Endothelial cell of umbilical vein (primary cell): ENCODE measurements at regions not wholly inside any gene's neighbourhood (a gene's known extent, or its start where the extent isn't known, plus 50 kb on each side); places are given as distances from the start of the nearest gene placed in this dataset.

Experiments used
- BruUV-seq: library from RNA; stranded (reverse); fragments of 400-500 nt; replicated peaks from 2 replicates; lab custom pipeline; 2021; lab: Mats Ljungman, UMichigan
- CTCF ChIA-PET: fragments of 300-600, 350-600 bp; sonication (Branson Sonifier 250); formaldehyde crosslinking; loops from one replicate; lab custom pipeline; 2021; ENCODE audit warnings: antibody characterized with exemption, inconsistent platforms; lab: Charles Lee
- POLR2A ChIA-PET: fragments of 300-600, 350-600 bp; sonication (Branson Sonifier 250); formaldehyde crosslinking; loops from one replicate; lab custom pipeline; 2021; ENCODE audit warnings: antibody characterized with exemption, inconsistent platforms; lab: Charles Lee
- DNase-seq: peaks from one replicate; pipeline ENCODE4 v3.0.0-alpha.2; 2011; ENCODE audit warnings: low read depth, low spot score
- FAIRE-seq: peaks from 2 replicates; lab custom pipeline; 2011; peaks lifted over from hg19 to GRCh38; lab: Jason Lieb, UNC
- H2AFZ ChIP-seq: 2 replicates; pipeline ENCODE4 v1.6.0; 2012; ENCODE audit warnings: low read depth, low read length, control low read depth, inconsistent platforms
- H3K27ac ChIP-seq: 2 replicates; pipeline ENCODE4 v1.5.1; 2011; ENCODE audit warnings: low read depth, mild to moderate bottlenecking, control low read depth, low read length, moderate library complexity; ENCODE audit not compliant: insufficient read depth
- H3K27me3 ChIP-seq, 2 experiments: 2 replicates each; pipeline versions ENCODE4 v1.6.0 to v1.6.1; 2011; ENCODE audit warnings: low read length in 2 of 2, mixed read lengths in 1 of 2; ENCODE audit not compliant: control insufficient read depth in 2 of 2, insufficient read depth in 2 of 2
- H3K36me3 ChIP-seq, 2 experiments: 2 replicates in 1 of 2; 3 replicates in 1 of 2; pipeline ENCODE4 v1.5.1; 2011; ENCODE audit warnings: low read length in 2 of 2, mild to moderate bottlenecking in 1 of 2, moderate library complexity in 1 of 2; ENCODE audit not compliant: control insufficient read depth in 2 of 2, insufficient read depth in 2 of 2; ENCODE audit errors: extremely low read depth in 1 of 2
- H3K4me1 ChIP-seq: 3 replicates; pipeline ENCODE4 v1.5.1; 2011; ENCODE audit warnings: mild to moderate bottlenecking, low read length; ENCODE audit not compliant: control insufficient read depth, insufficient read depth; ENCODE audit errors: extremely low read depth
- H3K4me2 ChIP-seq: 2 replicates; pipeline ENCODE4 v1.6.1; 2011; ENCODE audit warnings: low read length, control low read depth, mixed read lengths; ENCODE audit not compliant: insufficient read depth
- H3K4me3 ChIP-seq, 3 experiments: fragments of 200-600 bp in 1 of 3; sonication (generic), shearing (Covaris generic) in 1 of 3; replicated peaks in 1 of 3; 2 replicates each; pipeline ENCODE4 v1.5.1; 2011 to 2016; ENCODE audit warnings: control low read depth in 3 of 3, low read length in 3 of 3, mild to moderate bottlenecking in 2 of 3, inconsistent platforms in 1 of 3, low read depth in 1 of 3, moderate library complexity in 1 of 3; ENCODE audit not compliant: insufficient read depth in 1 of 3
- H3K79me2 ChIP-seq: 2 replicates; pipeline ENCODE4 v1.6.0; 2012; ENCODE audit warnings: low read length, inconsistent platforms; ENCODE audit not compliant: control insufficient read depth, insufficient read depth
- H3K9ac ChIP-seq: replicated peaks from 2 replicates; pipeline ENCODE3; 2011; ENCODE audit warnings: low read length, control low read depth; ENCODE audit not compliant: insufficient read depth; ENCODE audit errors: extremely low read depth
- H3K9me1 ChIP-seq: replicated peaks from 3 replicates; pipeline ENCODE4 v1.6.0; 2011; ENCODE audit warnings: mild to moderate bottlenecking, low read length; ENCODE audit not compliant: control insufficient read depth, insufficient read depth; ENCODE audit errors: extremely low read depth
- H3K9me3 ChIP-seq: replicated peaks from 2 replicates; pipeline ENCODE4 v1.5.1; 2012; ENCODE audit warnings: low read length, inconsistent platforms; ENCODE audit not compliant: control insufficient read depth, insufficient read depth
- H4K20me1 ChIP-seq: replicated peaks from 2 replicates; pipeline ENCODE3; 2011; ENCODE audit warnings: mild to moderate bottlenecking, low read length; ENCODE audit not compliant: control insufficient read depth, insufficient read depth; ENCODE audit errors: extremely low read depth
- CTCF ChIP-seq, 2 donors: IDR thresholded peaks; 1 replicate in 1 of 2; 2 replicates in 1 of 2; pipeline ENCODE4 v1.5.1; 2011; ENCODE audit warnings: low read length in 2 of 2, mild to moderate bottlenecking in 2 of 2, moderate library complexity in 2 of 2, control low read depth in 1 of 2, inconsistent platforms in 1 of 2, low read depth in 1 of 2; ENCODE audit not compliant: insufficient read depth in 1 of 2; ENCODE audit errors: extremely low read depth in 1 of 2
- EZH2 ChIP-seq: IDR thresholded peaks from 2 replicates; pipeline ENCODE4 v1.6.1; 2012; ENCODE audit warnings: borderline replicate concordance, low read depth, mild to moderate bottlenecking, moderate library complexity, low read length, inconsistent platforms; ENCODE audit not compliant: severe bottlenecking
- FOS ChIP-seq: IDR thresholded peaks from 2 replicates; pipeline ENCODE4 v1.6.1; 2011; ENCODE audit warnings: mild to moderate bottlenecking, low read length, moderate library complexity, borderline replicate concordance; ENCODE audit not compliant: insufficient read depth
- GATA2 ChIP-seq: IDR thresholded peaks from 2 replicates; pipeline ENCODE4 v1.7.0; 2011; ENCODE audit warnings: low read depth, mild to moderate bottlenecking, moderate library complexity, mixed read lengths, low read length; ENCODE audit not compliant: insufficient read length, insufficient read depth
- JUN ChIP-seq: IDR thresholded peaks from 2 replicates; pipeline ENCODE4 v1.6.1; 2011; ENCODE audit warnings: borderline replicate concordance, low read depth; ENCODE audit not compliant: insufficient read length, insufficient read depth
- MAX ChIP-seq: IDR thresholded peaks from 2 replicates; pipeline ENCODE4 v1.6.1; 2011; ENCODE audit not compliant: insufficient read depth, insufficient read length
- MYC ChIP-seq: IDR thresholded peaks from one replicate; pipeline ENCODE4 v1.6.1; 2011; ENCODE audit warnings: mild to moderate bottlenecking, low read depth, low read length
- POLR2A ChIP-seq: IDR thresholded peaks from 2 replicates; pipeline ENCODE4 v1.6.1; 2012; ENCODE audit warnings: low read depth, mild to moderate bottlenecking, control low read depth, low read length
- POLR2AphosphoS5 ChIP-seq: IDR thresholded peaks from 2 replicates; pipeline ENCODE4 v1.6.1; 2012; ENCODE audit warnings: low read depth, mild to moderate bottlenecking, control low read depth, low read length, moderate library complexity; ENCODE audit not compliant: insufficient read depth
- dilution Hi-C: fragments of 300-500 bp; cut with MboI; formaldehyde crosslinking; loops from one replicate; pipeline ENCODE4 v1.15.0; 2019; ENCODE audit warnings: low sequenced_read_pairs; ENCODE audit not compliant: extremely low pct_ligation_motif_present
- intact Hi-C: fragments of 100-400 bp; cut with micrococcal nuclease; formaldehyde crosslinking; loops from one replicate; pipeline ENCODE4 v1.10.0; 2022

DNA sequence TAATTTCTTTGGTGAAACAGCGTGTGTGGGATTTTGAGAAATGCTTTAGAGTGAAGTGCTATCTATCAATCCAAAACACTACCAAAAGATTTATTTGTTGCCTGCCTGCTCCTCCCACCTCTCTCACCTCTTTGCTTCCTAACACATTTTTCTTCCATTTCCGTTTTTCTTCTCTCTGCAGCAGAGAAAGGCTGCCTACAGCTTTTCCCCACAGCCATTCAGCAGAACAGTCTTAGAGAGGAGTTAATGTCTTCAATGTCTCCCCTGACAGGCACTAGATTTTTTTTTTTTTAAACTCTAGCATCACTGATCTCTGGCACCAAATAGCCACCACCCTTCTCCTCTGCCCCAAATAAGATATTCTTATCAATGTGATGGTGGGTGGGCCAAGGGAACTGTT is 327.8 kb upstream of the MAN1A1 start:
- H3K4me2 ChIP-seq, result no peak overlapping the region
- no TSS peak for BruUV-seq
- ChIA-PET POLR2A (no interaction called here), CTCF (no interaction called here)
- H3K27me3 ChIP-seq, result no peaks in the 10 kb centered on the region
- FAIRE-seq, result no peak
- TF ChIP-seq FOS, result no peak
- no peak for TF ChIP-seq POLR2AphosphoS5
- no peak for TF ChIP-seq JUN
- no peak for TF ChIP-seq EZH2
- no peak for TF ChIP-seq GATA2
- no peak for TF ChIP-seq POLR2A
- TF ChIP-seq MYC, result no peak
- no peak for TF ChIP-seq CTCF (IDR thresholded peaks at IDR 0.05; ENCODE audit: extremely low read depth in 1 of 2, insufficient read depth in 1 of 2, low read depth in 1 of 2, low read length in 2 of 2)
- no peak for TF ChIP-seq MAX
- H3K4me3 ChIP-seq, result no peak overlapping the region
- DNase-seq, result no peak
- H3K79me2 ChIP-seq, result no peaks in the 10 kb centered on the region
- no peaks in the 10 kb centered on the region for H3K36me3 ChIP-seq
- H3K4me1 ChIP-seq, result no peaks in the 10 kb centered on the region
- dilution Hi-C loops, result no loop called here
- no peaks in the 10 kb centered on the region for H4K20me1 ChIP-seq
- H2AFZ ChIP-seq, result no peak overlapping the region
- H3K27ac ChIP-seq, result no peak overlapping the region
- intact Hi-C loops, result no loop called here
- H3K9ac ChIP-seq, result no peak overlapping the region
- no peaks in the 10 kb centered on the region for H3K9me1 ChIP-seq
- H3K9me3 ChIP-seq, result no peaks in the 10 kb centered on the region
